ENCODE measurements at regions not wholly inside any gene's neighbourhood (a gene's known extent, or its start where the extent isn't known, plus 50 kb on each side); places are given as distances from the start of the nearest gene placed in this dataset.

DNA sequence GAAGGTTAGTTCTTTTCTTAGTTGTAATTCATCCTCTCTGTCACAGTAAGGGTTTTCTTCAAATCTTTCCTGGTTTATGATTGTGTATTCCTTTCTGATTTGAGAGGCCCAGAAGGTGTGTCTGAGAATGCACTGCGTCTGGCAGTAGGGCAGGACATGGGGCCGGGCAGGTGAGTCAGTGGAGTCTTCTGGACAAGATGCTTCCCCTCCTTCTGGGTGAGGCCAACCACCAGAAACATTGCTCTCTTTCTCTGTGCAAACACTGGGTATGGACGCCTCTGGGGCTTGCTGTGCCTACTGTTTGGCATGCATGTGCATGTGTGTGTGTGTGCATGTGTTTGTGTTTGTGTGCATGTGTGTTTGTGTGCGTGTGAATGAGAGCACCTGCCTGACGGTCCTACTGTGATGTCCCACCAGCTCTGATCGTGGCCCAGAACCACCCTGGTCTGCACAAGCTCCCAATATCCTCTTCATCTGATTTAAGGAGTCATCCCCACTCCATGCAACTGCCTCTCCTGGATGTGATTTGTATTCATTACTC, 93.2 kb upstream of the DLX2 start:
- TF ChIP-seq, protein P1, sequence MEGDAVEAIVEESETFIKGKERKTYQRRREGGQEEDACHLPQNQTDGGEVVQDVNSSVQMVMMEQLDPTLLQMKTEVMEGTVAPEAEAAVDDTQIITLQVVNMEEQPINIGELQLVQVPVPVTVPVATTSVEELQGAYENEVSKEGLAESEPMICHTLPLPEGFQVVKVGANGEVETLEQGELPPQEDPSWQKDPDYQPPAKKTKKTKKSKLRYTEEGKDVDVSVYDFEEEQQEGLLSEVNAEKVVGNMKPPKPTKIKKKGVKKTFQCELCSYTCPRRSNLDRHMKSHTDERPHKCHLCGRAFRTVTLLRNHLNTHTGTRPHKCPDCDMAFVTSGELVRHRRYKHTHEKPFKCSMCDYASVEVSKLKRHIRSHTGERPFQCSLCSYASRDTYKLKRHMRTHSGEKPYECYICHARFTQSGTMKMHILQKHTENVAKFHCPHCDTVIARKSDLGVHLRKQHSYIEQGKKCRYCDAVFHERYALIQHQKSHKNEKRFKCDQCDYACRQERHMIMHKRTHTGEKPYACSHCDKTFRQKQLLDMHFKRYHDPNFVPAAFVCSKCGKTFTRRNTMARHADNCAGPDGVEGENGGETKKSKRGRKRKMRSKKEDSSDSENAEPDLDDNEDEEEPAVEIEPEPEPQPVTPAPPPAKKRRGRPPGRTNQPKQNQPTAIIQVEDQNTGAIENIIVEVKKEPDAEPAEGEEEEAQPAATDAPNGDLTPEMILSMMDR (IDR thresholded peaks at IDR 0.05 in 8 of 11, conservative IDR thresholded peaks at IDR 0.05 in 3 of 11): no peak
- no peak for TF ChIP-seq POLR2A (IDR thresholded peaks at IDR 0.05)

All from spleen (tissue), 7 donors.